Cortex of kidney (tissue), 1 donor: ENCODE measurements at regions not wholly inside any gene's neighbourhood (a gene's known extent, or its start where the extent isn't known, plus 50 kb on each side); places are given as distances from the start of the nearest gene placed in this dataset.

Source experiments
- DNase-seq: peaks from one replicate; lab custom pipeline; 2025; lab: John Stamatoyannopoulos, UW

GRCh38 chr14:84197704-84198103, 1332.2 kb upstream of the FLRT2 start:
- DNase-seq, result no peak

GRCh38 chr14:84202486-84202885, 1327.5 kb upstream of the FLRT2 start:
- DNase-seq, result no peak

- no peak for DNase-seq
These were observed 1326.0 kb upstream of the FLRT2 start for GRCh38 chr14:84203896-84204295.

- no peak for DNase-seq
These were observed 1321.5 kb upstream of the FLRT2 start for GRCh38 chr14:84208451-84208850.

- DNase-seq, result no peak
These were observed 1320.9 kb upstream of the FLRT2 start for GRCh38 chr14:84209031-84209430.

- DNase-seq, result no peak
These were observed 1312.9 kb upstream of the FLRT2 start for GRCh38 chr14:84217066-84217465.

- DNase-seq, result no peak
These were observed 1304.7 kb upstream of the FLRT2 start for GRCh38 chr14:84225268-84225667.

GRCh38 chr14:84228702-84229101, 1301.2 kb upstream of the FLRT2 start:
- DNase-seq, result no peak

- DNase-seq, result no peak
These were observed 1295.7 kb upstream of the FLRT2 start for GRCh38 chr14:84234281-84234680.

GRCh38 chr14:84236290-84236689, 1293.7 kb upstream of the FLRT2 start:
- no peak for DNase-seq

- no peak for DNase-seq
These were observed 1292.1 kb upstream of the FLRT2 start for GRCh38 chr14:84237881-84238280.

- DNase-seq, result no peak
These were observed 1282.3 kb upstream of the FLRT2 start for GRCh38 chr14:84247693-84248092.

GRCh38 chr14:84250893-84251292, 1279.1 kb upstream of the FLRT2 start:
- no peak for DNase-seq

- DNase-seq, result no peak
These were observed 1278.4 kb upstream of the FLRT2 start for GRCh38 chr14:84251411-84252115.

GRCh38 chr14:84252706-84253105, 1277.2 kb upstream of the FLRT2 start:
- DNase-seq, result no peak

GRCh38 chr14:84253326-84253725, 1276.6 kb upstream of the FLRT2 start:
- no peak for DNase-seq

GRCh38 chr14:84254290-84254689, 1275.7 kb upstream of the FLRT2 start:
- DNase-seq, result no peak

GRCh38 chr14:84262932-84263331, 1267.0 kb upstream of the FLRT2 start:
- no peak for DNase-seq

GRCh38 chr14:84272290-84272721, 1257.6 kb upstream of the FLRT2 start:
- DNase-seq, result no peak

GRCh38 chr14:84273181-84273580, 1256.8 kb upstream of the FLRT2 start:
- DNase-seq, result no peak

- DNase-seq, result no peak
These were observed 1247.3 kb upstream of the FLRT2 start for GRCh38 chr14:84282618-84283017.

GRCh38 chr14:84288781-84289180, 1241.2 kb upstream of the FLRT2 start:
- DNase-seq, result no peak

GRCh38 chr14:84298663-84299195, 1231.2 kb upstream of the FLRT2 start:
- no peak for DNase-seq

- DNase-seq, result no peak
These were observed 1226.8 kb upstream of the FLRT2 start for GRCh38 chr14:84303140-84303539.
